RWPE2 (cell line): ENCODE measurements at regions not wholly inside any gene's neighbourhood (a gene's known extent, or its start where the extent isn't known, plus 50 kb on each side); places are given as distances from the start of the nearest gene placed in this dataset.
"Not testable (repeated sequence)": the region's sequence is repeated elsewhere in the genome, so short reads cannot be mapped to it uniquely, and the experiment has no call there.

Source experiments
- ATAC-seq: fragments of 200-7000 bp; cut with Tn5 transposase; 3 replicates; pipeline ENCODE4 v1.9.1; 2021; ENCODE audit warnings: low read depth
- DNase-seq: peaks from one replicate; pipeline ENCODE4 v3.0.0-alpha.2; 2020; ENCODE audit warnings: low spot score
- H3K27ac ChIP-seq: fragments of 450-650 bp; 2 replicates; pipeline ENCODE4 v1.5.1; 2017; ENCODE audit warnings: mild to moderate bottlenecking; ENCODE audit not compliant: poor library complexity, severe bottlenecking
- H3K27me3 ChIP-seq: fragments of 250-450 bp; sonication (Bioruptor Pico); 2 replicates; pipeline ENCODE4 v1.5.1; 2021; ENCODE audit warnings: mild to moderate bottlenecking, moderate library complexity; ENCODE audit not compliant: insufficient read depth, poor library complexity, severe bottlenecking
- H3K36me3 ChIP-seq: fragments of 250-450 bp; sonication (Bioruptor Pico); 2 replicates; pipeline ENCODE4 v1.5.1; 2020; ENCODE audit warnings: low read depth, mild to moderate bottlenecking, moderate library complexity
- H3K4me1 ChIP-seq: fragments of 250-450 bp; sonication (Bioruptor Pico); 2 replicates; pipeline ENCODE4 v1.5.1; 2021; ENCODE audit warnings: mild to moderate bottlenecking, moderate library complexity; ENCODE audit not compliant: insufficient read depth, poor library complexity, severe bottlenecking
- H3K4me3 ChIP-seq: fragments of 250-450 bp; sonication (Bioruptor Pico); 2 replicates; pipeline ENCODE4 v1.5.1; 2021; ENCODE audit warnings: mild to moderate bottlenecking, moderate library complexity; ENCODE audit not compliant: severe bottlenecking
- H3K9me3 ChIP-seq: fragments of 250-450 bp; sonication (Bioruptor Pico); 2 replicates; pipeline ENCODE4 v1.5.1; 2021; ENCODE audit warnings: mild to moderate bottlenecking, moderate library complexity; ENCODE audit not compliant: severe bottlenecking
- TF ChIP-seq, protein P1 (sequence below): fragments of 450-650 bp; IDR thresholded peaks from one replicate; pipeline ENCODE4 v1.5.1; 2017; ENCODE audit warnings: mild to moderate bottlenecking, moderate library complexity; ENCODE audit not compliant: poor library complexity, severe bottlenecking

DNA sequence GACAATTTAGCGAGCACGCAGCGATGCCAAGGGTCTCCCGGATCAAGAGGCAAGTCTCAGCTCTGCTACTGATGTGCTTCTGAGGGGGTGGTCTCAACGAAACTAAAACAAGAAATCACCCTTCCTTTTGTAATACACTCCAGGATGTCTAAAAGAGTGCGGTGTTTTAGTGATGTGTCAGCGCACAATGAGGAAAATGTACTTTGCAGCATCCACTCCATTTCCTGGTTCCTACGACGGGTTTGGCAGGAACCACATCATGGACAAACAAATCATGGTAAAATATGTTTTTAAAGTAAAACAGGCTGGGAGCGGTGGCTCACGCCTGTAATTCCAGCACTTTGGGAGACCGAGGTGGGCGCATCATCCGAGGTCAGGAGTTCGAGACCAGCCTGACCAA, 154.0 kb upstream of the TSC22D1 start:
- peaks cover 11% of the 10 kb centered on the region for H3K4me1 ChIP-seq
- no peaks in the 10 kb centered on the region for H3K9me3 ChIP-seq
- H3K27me3 ChIP-seq = no peaks in the 10 kb centered on the region
- H3K4me3 ChIP-seq = no peak overlapping the region
- DNase-seq = no peak
- H3K36me3 ChIP-seq = no peaks in the 10 kb centered on the region
- no peak overlapping the region for H3K27ac ChIP-seq
- no peak for ATAC-seq
- TF ChIP-seq, protein P1, sequence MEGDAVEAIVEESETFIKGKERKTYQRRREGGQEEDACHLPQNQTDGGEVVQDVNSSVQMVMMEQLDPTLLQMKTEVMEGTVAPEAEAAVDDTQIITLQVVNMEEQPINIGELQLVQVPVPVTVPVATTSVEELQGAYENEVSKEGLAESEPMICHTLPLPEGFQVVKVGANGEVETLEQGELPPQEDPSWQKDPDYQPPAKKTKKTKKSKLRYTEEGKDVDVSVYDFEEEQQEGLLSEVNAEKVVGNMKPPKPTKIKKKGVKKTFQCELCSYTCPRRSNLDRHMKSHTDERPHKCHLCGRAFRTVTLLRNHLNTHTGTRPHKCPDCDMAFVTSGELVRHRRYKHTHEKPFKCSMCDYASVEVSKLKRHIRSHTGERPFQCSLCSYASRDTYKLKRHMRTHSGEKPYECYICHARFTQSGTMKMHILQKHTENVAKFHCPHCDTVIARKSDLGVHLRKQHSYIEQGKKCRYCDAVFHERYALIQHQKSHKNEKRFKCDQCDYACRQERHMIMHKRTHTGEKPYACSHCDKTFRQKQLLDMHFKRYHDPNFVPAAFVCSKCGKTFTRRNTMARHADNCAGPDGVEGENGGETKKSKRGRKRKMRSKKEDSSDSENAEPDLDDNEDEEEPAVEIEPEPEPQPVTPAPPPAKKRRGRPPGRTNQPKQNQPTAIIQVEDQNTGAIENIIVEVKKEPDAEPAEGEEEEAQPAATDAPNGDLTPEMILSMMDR = no peak

- not testable (repeated sequence) for DNase-seq, H3K36me3 ChIP-seq
Measured at GRCh38 chr13:44727591-44727990, 151.5 kb upstream of the TSC22D1 start.

GRCh38 chr13:44726778-44727177, 150.6 kb upstream of the TSC22D1 start:
- H3K36me3 ChIP-seq = no peaks in the 10 kb centered on the region
- H3K4me1 ChIP-seq = peaks cover 11% of the 10 kb centered on the region
- H3K27ac ChIP-seq = peak overlapping the region; percentile 56
- H3K4me3 ChIP-seq = no peak overlapping the region
- ATAC-seq (no peak), DNase-seq (no peak)
- H3K27me3 ChIP-seq = no peaks in the 10 kb centered on the region
- TF ChIP-seq, protein P1 = no peak
- no peaks in the 10 kb centered on the region for H3K9me3 ChIP-seq

More at GRCh38 chr13:44727591-44727990, 151.5 kb upstream of the TSC22D1 start:
- H3K9me3 ChIP-seq, ATAC-seq, H3K27me3 ChIP-seq, H3K4me3 ChIP-seq: not testable (repeated sequence)
- H3K4me1 ChIP-seq = peaks cover 11% of the 10 kb centered on the region
- peak overlapping the region; percentile 56 for H3K27ac ChIP-seq

GRCh38 chr13:44726214-44726613, 150.1 kb upstream of the TSC22D1 start:
- Histone ChIP-seq H3K4me3 (no peak overlapping the region), H3K27me3 (no peaks in the 10 kb centered on the region), H3K4me1 (peaks cover 11% of the 10 kb centered on the region), H3K27ac (peak overlapping the region; percentile 56), H3K36me3 (no peaks in the 10 kb centered on the region), H3K9me3 (no peaks in the 10 kb centered on the region)
- DNase-seq = no peak
- TF ChIP-seq, protein P1 = no peak
- ATAC-seq = peak; percentile 56; the same call in 2 of the 3 replicates

DNA sequence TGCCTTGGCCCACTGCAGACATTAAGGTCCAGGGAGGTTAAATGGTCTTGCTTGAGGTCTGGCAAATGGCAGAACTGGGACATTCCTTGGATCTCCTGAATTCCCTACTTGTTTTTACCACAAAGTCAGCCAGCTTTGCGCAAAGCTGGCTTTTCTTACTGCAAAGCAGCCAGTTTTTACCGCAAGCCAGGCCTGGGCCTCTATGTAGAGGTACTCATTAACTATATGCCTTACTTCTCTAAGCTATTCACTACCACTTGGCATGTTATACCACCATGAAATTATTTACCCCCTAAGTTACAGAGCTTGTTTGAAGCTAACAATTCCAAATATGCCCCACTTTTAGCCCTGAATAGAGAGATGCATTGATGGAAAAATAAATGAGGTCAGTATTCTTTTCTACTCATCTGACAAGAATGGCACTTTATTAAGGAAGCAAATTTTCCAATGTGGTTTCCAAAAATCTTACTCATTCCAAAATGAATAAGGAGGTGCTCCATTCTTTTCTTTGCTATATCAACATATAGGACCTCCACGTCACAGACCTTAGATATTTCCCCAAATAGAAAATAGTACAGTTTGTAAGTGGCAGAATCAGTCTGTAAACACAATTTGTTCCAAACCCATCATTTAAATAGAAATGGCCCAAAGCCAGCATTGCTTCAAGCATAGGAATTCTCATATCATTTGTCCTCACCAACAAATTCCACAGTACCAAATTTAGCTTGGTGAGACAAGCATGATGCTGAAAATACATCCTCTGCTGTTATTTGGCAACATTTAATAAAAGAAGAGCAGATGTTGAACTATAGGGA, 143.9 kb upstream of the TSC22D1 start:
- TF ChIP-seq, protein P1 = no peak
- H3K9me3 ChIP-seq = no peaks in the 10 kb centered on the region
- no peak overlapping the region for H3K4me3 ChIP-seq
- no peaks in the 10 kb centered on the region for H3K27me3 ChIP-seq
- ATAC-seq (no peak; the same call in 2 of the 3 replicates), DNase-seq (no peak)
- no peaks in the 10 kb centered on the region for H3K36me3 ChIP-seq
- peak overlapping the region; percentile 31 for H3K27ac ChIP-seq
- H3K4me1 ChIP-seq = peaks cover 9% of the 10 kb centered on the region
